ENCODE measurements at regions not wholly inside any gene's neighbourhood (a gene's known extent, or its start where the extent isn't known, plus 50 kb on each side); places are given as distances from the start of the nearest gene placed in this dataset.
A peak's percentile ranks its signal among the peaks of the same experiment; 100 is the strongest.

DNA sequence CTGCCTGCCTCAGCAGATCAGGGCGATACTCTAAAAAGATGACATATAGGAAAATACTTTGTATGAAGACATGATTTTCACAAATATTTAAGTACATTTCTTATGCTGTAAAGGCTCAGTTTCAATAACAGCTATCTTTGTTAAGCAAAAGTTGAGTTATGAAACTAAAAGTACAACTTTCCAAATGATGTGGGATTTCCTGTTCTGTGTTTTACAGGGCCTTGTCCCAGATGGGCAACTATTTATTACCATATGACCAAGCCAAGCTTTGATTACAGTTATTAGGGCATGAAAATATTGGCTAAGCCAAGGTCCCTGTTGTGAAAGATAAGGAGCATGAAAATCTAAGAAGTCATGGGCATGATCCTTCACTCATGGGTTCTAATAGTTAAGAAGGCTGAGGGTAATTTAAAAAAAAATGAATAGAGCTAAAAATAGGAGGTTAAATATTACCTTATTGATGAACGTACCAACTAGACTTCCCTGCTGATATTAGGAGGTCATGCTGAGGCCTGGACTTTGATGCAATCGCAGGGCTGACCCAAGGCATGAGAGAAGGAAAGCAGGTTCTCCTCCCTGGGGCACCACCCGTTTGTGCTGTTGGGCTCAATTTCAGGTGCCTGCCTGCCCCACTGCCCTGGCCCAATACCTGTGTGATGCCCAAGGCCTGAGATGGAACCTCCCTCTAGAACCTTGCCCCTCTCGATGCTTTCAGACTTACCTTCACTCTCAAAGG is 294.4 kb upstream of the PRDM1 start:
- ATAC-seq (no peak), DNase-seq (ENCODE audit: low spot score) (no peak)
- intact Hi-C loops (cut with DNase I): no loop called here

DNA sequence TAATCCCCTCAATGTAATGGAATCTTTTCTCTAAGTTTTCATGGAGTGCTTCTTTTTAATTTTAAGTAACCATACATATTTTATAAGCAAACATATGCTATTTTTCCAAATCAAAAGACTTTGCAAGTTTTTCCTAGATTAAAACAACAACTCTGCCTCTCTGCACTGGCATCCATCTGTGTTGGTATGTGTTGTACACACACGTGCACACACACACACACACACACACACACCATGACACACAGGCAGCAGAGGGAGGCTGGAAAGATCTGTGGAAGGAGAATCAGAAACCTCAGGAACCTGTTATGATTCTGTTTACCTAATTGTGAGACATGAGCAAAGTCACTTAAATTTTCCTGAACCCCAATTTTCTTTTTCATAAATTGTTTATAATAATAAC is 295.0 kb upstream of the PRDM1 start:
- DNase-seq (ENCODE audit: low spot score) (no peak), ATAC-seq (no peak)

DNA sequence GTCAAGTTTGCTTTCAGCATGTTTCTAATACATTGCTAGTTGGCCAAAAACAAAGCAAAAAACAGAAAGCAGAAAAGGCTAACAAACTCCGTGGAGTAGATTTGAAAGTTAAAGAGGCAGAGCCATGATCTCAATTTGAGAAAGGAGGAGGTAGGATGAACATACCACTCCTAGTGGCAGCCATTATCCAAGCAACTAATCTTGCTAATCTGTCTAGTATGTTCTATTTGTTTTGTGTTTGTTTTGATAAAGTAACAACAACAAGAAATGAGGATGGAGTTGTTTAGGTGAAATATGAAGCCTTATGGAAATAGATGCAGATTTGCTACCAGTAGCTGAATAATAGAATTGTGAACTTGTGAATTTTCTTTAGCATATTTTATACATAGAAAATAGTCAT is 295.5 kb upstream of the PRDM1 start:
- DNase-seq (ENCODE audit: low spot score): no peak
- no peak for ATAC-seq
- intact Hi-C loops (cut with DNase I): no loop called here

More for the DNA sequence above, 295.0 kb upstream of the PRDM1 start:
- intact Hi-C loops (cut with DNase I): no loop called here

- ATAC-seq: no peak
- no peak for DNase-seq (ENCODE audit: low spot score)
- intact Hi-C loops (cut with DNase I): no loop called here
Observed at GRCh38 chr6:105789935-105790334, 296.2 kb upstream of the PRDM1 start.

GRCh38 chr6:105787747-105788146 is 298.4 kb upstream of the PRDM1 start:
- DNase-seq (ENCODE audit: low spot score): no peak
- no peak for ATAC-seq
- intact Hi-C loops (cut with DNase I): no loop called here

DNA sequence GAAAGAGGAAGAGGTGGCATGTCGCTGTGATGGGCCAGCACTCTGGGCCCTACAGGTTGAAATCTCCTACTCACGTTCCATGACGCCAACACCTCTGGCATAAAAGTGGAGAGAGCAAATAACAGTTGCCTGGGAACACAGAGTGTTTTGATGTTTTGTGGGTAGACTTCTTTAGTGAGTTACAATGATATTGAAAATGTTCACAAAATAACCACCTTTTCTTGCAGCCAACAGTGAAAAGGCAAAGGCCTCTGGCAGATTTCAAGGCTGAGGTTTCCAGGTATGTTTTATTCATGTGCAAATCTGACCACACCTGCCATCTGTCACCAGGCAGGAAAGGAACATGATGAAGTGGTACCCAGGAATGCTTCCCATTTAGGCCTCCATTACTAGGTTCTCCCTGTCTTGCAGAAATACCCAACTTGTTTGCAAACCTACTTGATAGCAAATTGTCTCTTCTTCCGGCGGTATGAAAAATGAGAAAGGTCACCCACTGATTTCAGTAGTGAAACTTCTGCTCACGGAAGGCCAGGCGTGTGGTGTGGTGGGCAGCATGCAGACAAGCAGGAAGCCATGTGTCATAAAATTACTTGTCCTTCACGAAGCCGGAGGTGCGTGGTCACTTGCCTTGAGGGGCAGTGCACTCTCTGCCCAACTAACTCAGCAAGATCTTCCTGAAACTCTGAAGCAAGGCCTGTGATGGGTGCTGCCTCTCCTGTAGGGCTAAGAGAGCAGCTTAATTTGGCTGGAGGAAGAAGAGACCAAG is 299.1 kb upstream of the PRDM1 start:
- DNase-seq (ENCODE audit: low spot score): no peak
- intact Hi-C loops (cut with DNase I): no loop called here
- no peak for ATAC-seq

DNA sequence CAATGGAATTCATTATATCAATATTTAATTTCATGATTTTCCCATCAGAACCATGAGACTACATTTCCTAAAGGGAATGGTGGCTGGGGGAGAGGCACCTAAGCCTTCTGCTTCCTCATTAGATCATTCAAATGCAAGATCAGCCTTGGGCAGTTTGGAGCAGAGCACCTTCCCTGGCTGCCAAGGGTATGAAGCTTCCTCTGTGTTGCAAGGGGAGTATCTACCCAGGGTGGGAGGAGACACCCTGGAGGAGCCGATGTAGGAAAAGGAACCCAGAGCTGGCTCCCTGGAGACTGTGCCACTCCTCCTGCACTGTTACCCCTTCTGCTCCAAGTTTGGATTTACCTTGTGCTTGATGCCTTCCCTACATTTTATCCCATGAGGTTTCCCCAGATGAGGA is 299.7 kb upstream of the PRDM1 start:
- intact Hi-C loops (cut with DNase I): no loop called here
- ATAC-seq (no peak), DNase-seq (ENCODE audit: low spot score) (no peak)

- intact Hi-C loops (cut with DNase I): no loop called here
Observed at GRCh38 chr6:105785066-105785811, 300.9 kb upstream of the PRDM1 start.

GRCh38 chr6:105784179-105784578 is 302.0 kb upstream of the PRDM1 start:
- intact Hi-C loops (cut with DNase I): no loop called here
- no peak for ATAC-seq

More at GRCh38 chr6:105785066-105785811, 300.9 kb upstream of the PRDM1 start:
- ATAC-seq (peak; percentile 52), DNase-seq (ENCODE audit: low spot score) (no peak)

GRCh38 chr6:105783333-105783935 is 302.7 kb upstream of the PRDM1 start:
- DNase-seq (ENCODE audit: low spot score) (no peak), ATAC-seq (no peak)
- intact Hi-C loops (cut with DNase I): no loop called here

More at GRCh38 chr6:105784179-105784578, 302.0 kb upstream of the PRDM1 start:
- DNase-seq (ENCODE audit: low spot score): no peak

GRCh38 chr6:105781915-105782314 is 304.2 kb upstream of the PRDM1 start:
- DNase-seq (ENCODE audit: low spot score) (no peak), ATAC-seq (no peak)
- intact Hi-C loops (cut with DNase I): no loop called here

DNA sequence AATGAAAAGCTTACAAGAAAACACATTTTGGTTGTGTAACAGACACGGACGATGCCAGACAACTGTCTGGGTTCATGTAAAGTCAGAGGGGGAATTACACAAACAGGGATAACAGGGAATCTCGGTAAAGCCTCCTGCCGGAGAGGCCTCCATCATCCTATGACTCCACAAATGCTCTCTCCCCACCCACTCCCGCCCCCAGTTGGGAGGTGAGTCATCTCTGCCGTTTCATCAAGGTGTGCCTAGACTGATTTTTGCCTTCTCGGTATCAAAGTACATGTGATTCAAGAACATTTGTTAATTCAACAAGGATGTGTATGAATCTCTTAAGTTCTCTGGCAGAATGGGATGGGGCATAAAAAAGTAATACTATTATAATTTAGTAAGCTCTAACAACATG is 304.9 kb upstream of the PRDM1 start:
- intact Hi-C loops (cut with DNase I): no loop called here
- DNase-seq (ENCODE audit: low spot score) (no peak), ATAC-seq (no peak)

GRCh38 chr6:105780146-105780860 is 305.8 kb upstream of the PRDM1 start:
- intact Hi-C loops (cut with DNase I): no loop called here
- ATAC-seq: peak; percentile 56
- no peak for DNase-seq (ENCODE audit: low spot score)

DNA sequence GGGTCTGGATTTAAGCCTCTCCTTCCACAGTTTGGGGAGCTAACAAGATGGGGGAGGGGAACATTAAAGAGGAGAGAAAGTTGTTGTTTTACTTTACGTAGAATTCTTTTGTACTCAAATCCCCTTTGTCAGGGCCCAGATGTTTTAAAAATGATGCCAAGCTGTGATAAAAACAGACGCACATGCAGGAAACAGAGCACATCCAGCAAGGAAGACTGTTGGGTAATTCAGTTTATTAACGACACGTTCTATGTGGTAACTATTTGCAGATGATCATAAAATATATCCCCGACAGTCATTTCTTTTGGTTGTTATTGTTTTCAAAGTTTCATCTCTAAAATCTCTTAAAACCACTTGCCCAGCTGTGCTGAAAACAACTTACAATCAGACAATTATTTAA is 307.0 kb upstream of the PRDM1 start:
- DNase-seq (ENCODE audit: low spot score): no peak
- intact Hi-C loops (cut with DNase I): no loop called here

DNA sequence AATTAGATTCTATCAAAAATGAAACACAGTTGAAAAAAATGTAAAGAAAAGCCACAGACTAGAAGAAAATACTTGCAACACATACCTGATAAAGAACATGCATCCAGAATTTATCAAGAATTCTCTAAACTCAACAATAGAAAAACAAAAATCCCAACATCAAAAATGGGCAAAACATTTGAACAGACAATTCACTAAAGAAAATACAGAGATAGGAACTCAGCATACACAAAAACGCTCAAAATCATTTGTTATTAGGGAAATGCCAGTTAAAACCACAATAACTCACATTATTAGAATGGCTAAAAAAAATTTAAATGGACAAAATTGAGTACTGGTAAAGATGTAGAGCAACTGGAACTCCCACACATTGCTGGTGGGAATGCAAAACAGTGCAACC is 311.0 kb upstream of the PRDM1 start:
- no peak for DNase-seq (ENCODE audit: low spot score)
- ATAC-seq: no peak

More for the DNA sequence above, 307.0 kb upstream of the PRDM1 start:
- no peak for ATAC-seq

DNA sequence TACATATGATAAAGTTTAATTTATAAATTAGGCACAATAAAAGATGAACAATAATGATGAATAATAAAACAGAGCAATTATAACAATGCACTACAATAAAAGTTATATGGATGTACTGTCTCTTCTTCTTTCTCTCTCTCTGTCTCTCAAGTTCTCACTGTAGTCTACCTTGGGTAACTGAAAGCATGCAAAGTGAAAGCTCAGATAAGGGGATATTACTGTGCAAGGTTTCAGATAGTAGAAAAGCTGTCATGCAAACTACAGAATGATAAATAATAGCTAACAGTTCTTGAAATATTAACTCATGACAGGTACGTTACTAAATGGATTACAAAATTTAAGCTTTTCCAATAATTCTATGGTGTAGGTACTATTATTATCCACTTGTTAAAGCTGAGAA is 311.9 kb upstream of the PRDM1 start:
- DNase-seq (ENCODE audit: low spot score): no peak
- ATAC-seq: no peak
- intact Hi-C loops (cut with DNase I): no loop called here

More for the DNA sequence above, 311.0 kb upstream of the PRDM1 start:
- intact Hi-C loops (cut with DNase I): no loop called here

DNA sequence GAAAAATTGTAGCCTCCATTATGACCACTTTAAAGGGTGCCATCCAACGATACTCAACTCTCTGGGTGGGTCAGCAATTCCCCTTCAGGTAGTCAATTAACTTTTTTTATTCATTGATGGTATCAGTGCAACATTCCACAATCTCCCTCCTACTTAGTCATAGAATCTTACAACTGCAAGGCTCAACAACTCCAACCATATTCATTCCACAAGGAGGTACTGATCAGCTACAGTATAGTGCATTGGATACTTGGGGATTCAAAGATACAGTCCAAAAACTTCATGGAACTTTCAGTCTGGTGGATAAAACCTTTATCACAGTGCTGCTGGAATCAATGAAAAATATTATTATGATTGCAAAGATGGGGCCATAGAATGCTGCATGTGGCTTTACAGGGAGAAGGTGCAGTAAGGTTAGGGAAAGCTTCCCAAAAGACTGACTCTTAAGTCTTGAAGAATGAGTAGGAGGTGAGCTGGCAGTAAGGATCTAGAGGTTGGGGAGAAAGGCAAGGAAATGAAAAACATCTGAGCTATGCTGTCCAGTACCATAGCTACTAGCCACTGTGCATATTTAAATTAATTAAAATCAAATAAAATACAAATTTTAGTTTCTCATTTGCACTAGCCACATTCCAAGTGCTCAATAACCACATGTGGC is 314.7 kb upstream of the PRDM1 start:
- ATAC-seq (no peak), DNase-seq (ENCODE audit: low spot score) (no peak)
- intact Hi-C loops (cut with DNase I): no loop called here

- intact Hi-C loops (cut with DNase I): no loop called here
- DNase-seq (ENCODE audit: low spot score) (no peak), ATAC-seq (no peak)
Observed at GRCh38 chr6:105769987-105770386, 316.1 kb upstream of the PRDM1 start.
